AG09309 (cell line): ENCODE measurements at regions not wholly inside any gene's neighbourhood (a gene's known extent, or its start where the extent isn't known, plus 50 kb on each side); places are given as distances from the start of the nearest gene placed in this dataset.

Experiments used
- DNase-seq: peaks from one replicate; pipeline ENCODE4 v3.0.0-alpha.2; 2010; ENCODE audit warnings: low read depth
- H3K4me3 ChIP-seq: 2 replicates; pipeline ENCODE4 v1.5.1; 2011; ENCODE audit warnings: mild to moderate bottlenecking, low read depth, low read length, moderate library complexity; ENCODE audit not compliant: control insufficient read depth
- TF ChIP-seq, protein P1 (sequence below): IDR thresholded peaks from 2 replicates; pipeline ENCODE4 v1.5.1; 2011; ENCODE audit warnings: mild to moderate bottlenecking, low read depth, low read length, inconsistent platforms; ENCODE audit not compliant: insufficient read depth, control insufficient read depth; ENCODE audit errors: missing control alignments

DNA sequence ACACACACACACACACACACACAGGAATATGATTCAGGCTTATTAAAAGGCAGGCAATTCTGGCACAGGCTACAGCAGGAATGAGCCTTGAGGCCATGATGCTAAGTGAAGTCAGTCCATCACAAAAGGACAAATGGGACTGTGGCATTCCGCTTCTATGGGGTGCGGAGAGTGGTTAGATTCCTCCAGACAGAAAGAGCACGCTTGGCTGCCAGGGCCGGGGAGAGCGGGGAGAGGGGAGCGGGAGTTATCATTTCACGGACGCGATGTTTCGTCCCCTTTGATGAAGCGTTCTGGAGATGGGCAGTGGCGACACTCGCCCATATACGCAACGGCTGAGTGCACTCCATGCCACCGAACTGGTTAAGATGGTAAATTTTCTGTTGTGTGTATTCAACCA lies 58.5 kb upstream of the FAM174B start:
- peak overlapping the region; percentile 64 for H3K4me3 ChIP-seq
- TF ChIP-seq, protein P1, sequence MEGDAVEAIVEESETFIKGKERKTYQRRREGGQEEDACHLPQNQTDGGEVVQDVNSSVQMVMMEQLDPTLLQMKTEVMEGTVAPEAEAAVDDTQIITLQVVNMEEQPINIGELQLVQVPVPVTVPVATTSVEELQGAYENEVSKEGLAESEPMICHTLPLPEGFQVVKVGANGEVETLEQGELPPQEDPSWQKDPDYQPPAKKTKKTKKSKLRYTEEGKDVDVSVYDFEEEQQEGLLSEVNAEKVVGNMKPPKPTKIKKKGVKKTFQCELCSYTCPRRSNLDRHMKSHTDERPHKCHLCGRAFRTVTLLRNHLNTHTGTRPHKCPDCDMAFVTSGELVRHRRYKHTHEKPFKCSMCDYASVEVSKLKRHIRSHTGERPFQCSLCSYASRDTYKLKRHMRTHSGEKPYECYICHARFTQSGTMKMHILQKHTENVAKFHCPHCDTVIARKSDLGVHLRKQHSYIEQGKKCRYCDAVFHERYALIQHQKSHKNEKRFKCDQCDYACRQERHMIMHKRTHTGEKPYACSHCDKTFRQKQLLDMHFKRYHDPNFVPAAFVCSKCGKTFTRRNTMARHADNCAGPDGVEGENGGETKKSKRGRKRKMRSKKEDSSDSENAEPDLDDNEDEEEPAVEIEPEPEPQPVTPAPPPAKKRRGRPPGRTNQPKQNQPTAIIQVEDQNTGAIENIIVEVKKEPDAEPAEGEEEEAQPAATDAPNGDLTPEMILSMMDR: no peak
- peak; percentile 38 for DNase-seq

DNA sequence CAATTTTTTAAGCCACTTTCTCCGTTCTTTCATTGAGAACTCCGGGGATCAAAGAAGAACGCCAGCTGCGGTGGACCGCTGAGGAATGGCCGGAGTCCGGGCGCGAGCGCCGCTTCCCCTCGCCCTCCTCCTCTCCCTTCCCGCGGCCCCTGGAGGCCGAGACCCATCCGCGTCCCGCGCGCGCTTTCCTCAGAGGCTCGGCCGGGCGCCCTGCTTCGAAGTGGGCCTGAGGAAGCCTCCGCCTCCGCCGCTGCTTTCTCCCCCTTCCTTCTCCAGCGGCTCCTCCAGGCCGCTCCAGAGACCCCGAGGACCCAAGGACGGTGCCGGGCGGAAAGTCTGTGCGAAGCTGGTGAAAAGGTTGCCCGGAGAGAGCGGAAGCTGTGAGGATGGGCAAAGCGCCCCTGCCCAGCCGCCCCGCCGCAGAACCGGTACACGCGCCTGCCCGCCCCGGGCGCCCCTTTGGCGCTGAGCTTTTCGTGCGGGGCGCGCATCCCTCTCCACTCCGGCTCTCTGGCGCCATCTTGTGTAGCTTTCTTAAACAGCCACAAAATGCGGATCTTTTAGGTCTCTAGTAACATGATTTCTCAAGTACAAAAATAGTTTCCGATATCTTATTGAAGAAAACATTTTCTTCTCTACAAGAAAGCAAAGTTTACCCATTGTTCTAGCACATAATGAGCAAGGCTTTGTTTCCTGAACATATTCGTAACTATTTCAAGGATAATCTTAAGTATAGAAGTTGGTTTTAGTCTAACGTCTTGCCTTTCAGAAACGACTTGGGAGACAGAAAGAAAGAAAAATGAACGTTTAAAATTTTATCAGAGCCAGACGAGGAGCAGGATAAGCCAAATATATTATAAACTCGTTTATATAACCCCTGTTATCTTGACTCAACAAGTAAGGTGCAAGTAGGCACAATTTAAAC lies 59.2 kb upstream of the FAM174B start:
- peak overlapping the region; percentile 64 for H3K4me3 ChIP-seq
- DNase-seq: no peak
- TF ChIP-seq, protein P1: peak; percentile 84

DNA sequence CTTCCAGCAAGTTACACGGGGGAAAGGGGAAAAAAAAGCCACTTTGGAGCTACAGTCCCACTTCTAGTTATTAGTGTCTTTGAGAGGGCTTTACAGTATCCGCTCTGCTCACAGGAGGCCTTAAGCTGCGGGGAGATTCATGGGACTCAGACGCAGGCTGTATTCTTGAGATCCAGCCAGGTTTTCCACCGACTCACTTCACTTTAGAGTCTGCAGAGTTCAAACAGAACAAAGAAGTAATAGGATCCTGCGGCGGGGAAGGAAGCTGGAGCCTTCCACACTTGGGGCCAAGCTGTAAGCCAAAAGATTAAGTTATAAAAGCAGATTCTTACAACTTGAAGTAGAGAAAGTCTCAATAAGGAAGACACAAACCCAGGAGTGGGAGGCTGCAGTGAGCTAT lies 60.2 kb upstream of the FAM174B start:
- no peak for DNase-seq
- TF ChIP-seq, protein P1: no peak
- no peak overlapping the region for H3K4me3 ChIP-seq

DNA sequence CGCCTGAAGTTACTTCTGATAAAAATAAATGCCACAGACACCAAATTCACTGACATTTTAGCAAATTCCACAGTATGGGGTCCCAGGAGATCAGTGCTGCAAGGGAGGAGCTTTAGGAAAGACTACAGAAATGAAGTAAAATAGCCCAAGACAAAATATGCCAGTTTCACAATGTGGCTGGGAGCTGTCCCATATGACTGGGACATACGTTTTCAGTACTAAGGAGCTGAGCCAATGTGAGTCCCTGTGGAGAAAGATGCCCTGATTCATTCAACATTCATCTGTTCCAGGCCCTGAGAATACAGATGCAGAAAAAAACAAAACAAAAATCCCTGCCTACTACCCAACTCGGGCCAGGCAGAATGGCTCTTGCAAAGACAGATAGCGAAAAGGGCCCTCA lies 63.4 kb upstream of the FAM174B start:
- H3K4me3 ChIP-seq: no peak overlapping the region
- no peak for DNase-seq
- TF ChIP-seq, protein P1: no peak

DNA sequence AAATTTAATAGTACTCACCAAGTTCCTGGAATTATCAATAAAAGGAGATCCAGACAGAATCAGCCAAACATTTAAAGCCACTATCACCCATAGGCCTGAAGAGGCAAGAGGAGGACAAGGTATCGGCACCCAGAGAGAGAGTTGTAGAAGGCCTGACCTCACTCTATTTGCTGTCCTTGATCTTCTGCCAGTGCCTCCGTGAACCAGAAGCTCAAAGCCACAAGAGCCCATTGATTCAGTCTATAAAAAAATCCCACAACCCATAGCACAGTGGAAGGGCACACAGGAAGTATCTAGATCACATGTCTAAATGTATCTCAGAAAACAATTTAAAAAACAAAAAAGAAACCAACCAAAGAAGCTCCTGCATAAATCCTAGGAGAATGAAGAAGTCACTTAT lies 68.6 kb upstream of the FAM174B start:
- TF ChIP-seq, protein P1: no peak

DNA sequence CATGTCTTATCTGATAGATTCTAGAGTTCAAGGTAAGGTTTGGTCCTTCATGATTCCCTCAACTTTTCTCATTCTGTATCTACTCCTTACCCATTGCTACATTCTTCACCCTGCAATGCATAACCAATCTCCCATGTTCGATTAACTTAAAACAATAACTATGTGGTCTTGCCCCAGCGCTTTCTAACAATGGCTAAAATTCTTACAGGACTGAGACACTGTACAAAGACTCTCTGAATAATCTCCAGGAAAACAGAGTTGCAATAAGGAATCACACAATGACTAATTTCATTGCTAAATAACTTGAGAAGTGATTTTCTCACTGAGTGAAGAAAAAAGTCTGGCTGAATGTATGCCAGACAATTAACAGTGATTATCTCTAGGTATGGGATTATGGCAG lies 69.6 kb upstream of the FAM174B start:
- TF ChIP-seq, protein P1: no peak
- no peak for DNase-seq
- no peak overlapping the region for H3K4me3 ChIP-seq

More for the DNA sequence above, 68.6 kb upstream of the FAM174B start:
- H3K4me3 ChIP-seq: no peak overlapping the region
- DNase-seq: no peak
